ENCODE measurements at regions not wholly inside any gene's neighbourhood (a gene's known extent, or its start where the extent isn't known, plus 50 kb on each side); places are given as distances from the start of the nearest gene placed in this dataset.
"Not testable (repeated sequence)": the region's sequence is repeated elsewhere in the genome, so short reads cannot be mapped to it uniquely, and the experiment has no call there.

- no peaks in the 10 kb centered on the region for H3K4me1 Mint-ChIP-seq
- H3K27ac ChIP-seq (ENCODE audit: insufficient read depth, low read length, poor library complexity, severe bottlenecking): no peak overlapping the region
- H3K27me3 ChIP-seq (ENCODE audit: control insufficient read depth, insufficient read depth, low read length): no peaks in the 10 kb centered on the region
- no peaks in the 10 kb centered on the region for H3K4me1 ChIP-seq (ENCODE audit: control insufficient read depth, insufficient read depth, low read length, poor library complexity, severe bottlenecking)
- H3K36me3 ChIP-seq (ENCODE audit: control insufficient read depth, insufficient read depth, low read length): no peaks in the 10 kb centered on the region
- no peak overlapping the region for H3K27ac Mint-ChIP-seq
- no peak for DNase-seq
- no peaks in the 10 kb centered on the region for H3K36me3 Mint-ChIP-seq
- no peak overlapping the region for H3K4me3 ChIP-seq (ENCODE audit: low read depth, low read length)
- no peak for ATAC-seq (ENCODE audit: low read depth in 2 of 2)
- H3K9me3 ChIP-seq (ENCODE audit: control insufficient read depth in 2 of 2, low read length in 2 of 2): no peaks in the 10 kb centered on the region
- peaks cover 0 to 9% (median 4%) of the 10 kb centered on the region in 7 donors for H3K9me3 Mint-ChIP-seq
- no peaks in the 10 kb centered on the region for H3K27me3 Mint-ChIP-seq
- no peak overlapping the region for H3K4me3 Mint-ChIP-seq
Measured at GRCh38 chr4:106551724-106552123, 183.1 kb upstream of the GIMD1 start.

- Mint-ChIP-seq H3K27ac (no peak overlapping the region), H3K4me1 (no peaks in the 10 kb centered on the region), H3K4me3 (no peak overlapping the region), H3K36me3 (no peaks in the 10 kb centered on the region), H3K9me3 (peaks cover 0 to 8% (median 4%) of the 10 kb centered on the region in 7 donors), H3K27me3 (no peaks in the 10 kb centered on the region)
- Histone ChIP-seq H3K4me3 (ENCODE audit: low read depth, low read length) (no peak overlapping the region), H3K27me3 (ENCODE audit: control insufficient read depth, insufficient read depth, low read length) (no peaks in the 10 kb centered on the region), H3K4me1 (ENCODE audit: control insufficient read depth, insufficient read depth, low read length, poor library complexity, severe bottlenecking) (no peaks in the 10 kb centered on the region), H3K9me3 (ENCODE audit: control insufficient read depth in 2 of 2, low read length in 2 of 2) (no peaks in the 10 kb centered on the region), H3K36me3 (ENCODE audit: control insufficient read depth, insufficient read depth, low read length) (no peaks in the 10 kb centered on the region), H3K27ac (ENCODE audit: insufficient read depth, low read length, poor library complexity, severe bottlenecking) (no peak overlapping the region)
- DNase-seq (no peak), ATAC-seq (ENCODE audit: low read depth in 2 of 2) (no peak)
Measured at GRCh38 chr4:106548446-106549044, 180.0 kb upstream of the GIMD1 start.

GRCh38 chr4:106546370-106546769 is 177.8 kb upstream of the GIMD1 start:
- DNase-seq (no peak), ATAC-seq (ENCODE audit: low read depth in 2 of 2) (no peak)
- Mint-ChIP-seq H3K4me3 (no peak overlapping the region), H3K4me1 (no peaks in the 10 kb centered on the region), H3K9me3 (peaks cover 0 to 6% (median 3%) of the 10 kb centered on the region in 7 donors), H3K27me3 (no peaks in the 10 kb centered on the region), H3K27ac (no peak overlapping the region), H3K36me3 (no peaks in the 10 kb centered on the region)
- no peak overlapping the region for H3K27ac ChIP-seq (ENCODE audit: insufficient read depth, low read length, poor library complexity, severe bottlenecking)
- H3K4me3 ChIP-seq (ENCODE audit: low read depth, low read length): no peak overlapping the region
- no peaks in the 10 kb centered on the region for H3K36me3 ChIP-seq (ENCODE audit: control insufficient read depth, insufficient read depth, low read length)
- no peaks in the 10 kb centered on the region for H3K4me1 ChIP-seq (ENCODE audit: control insufficient read depth, insufficient read depth, low read length, poor library complexity, severe bottlenecking)
- no peaks in the 10 kb centered on the region for H3K9me3 ChIP-seq (ENCODE audit: control insufficient read depth in 2 of 2, low read length in 2 of 2)
- no peaks in the 10 kb centered on the region for H3K27me3 ChIP-seq (ENCODE audit: control insufficient read depth, insufficient read depth, low read length)

- H3K4me1 Mint-ChIP-seq; H3K36me3 ChIP-seq (ENCODE audit: control insufficient read depth, insufficient read depth, low read length); H3K9me3 ChIP-seq (ENCODE audit: control insufficient read depth in 2 of 2, low read length in 2 of 2); H3K27ac Mint-ChIP-seq; H3K27me3 ChIP-seq (ENCODE audit: control insufficient read depth, insufficient read depth, low read length); H3K4me3 Mint-ChIP-seq; H3K36me3 Mint-ChIP-seq; H3K4me3 ChIP-seq (ENCODE audit: low read depth, low read length); ATAC-seq (ENCODE audit: low read depth in 2 of 2); DNase-seq; H3K27me3 Mint-ChIP-seq; H3K27ac ChIP-seq (ENCODE audit: insufficient read depth, low read length, poor library complexity, severe bottlenecking); H3K4me1 ChIP-seq (ENCODE audit: control insufficient read depth, insufficient read depth, low read length, poor library complexity, severe bottlenecking): not testable (repeated sequence)
- H3K9me3 Mint-ChIP-seq: peaks cover 0 to 10% (median 4%) of the 10 kb centered on the region in 7 donors
Measured at GRCh38 chr4:106542609-106543008, 174.0 kb upstream of the GIMD1 start.

- H3K27ac Mint-ChIP-seq: no peak overlapping the region
- DNase-seq (no peak), ATAC-seq (ENCODE audit: low read depth in 2 of 2) (no peak)
- H3K4me1 ChIP-seq (ENCODE audit: control insufficient read depth, insufficient read depth, low read length, poor library complexity, severe bottlenecking): no peaks in the 10 kb centered on the region
- no peak overlapping the region for H3K4me3 ChIP-seq (ENCODE audit: low read depth, low read length)
- H3K36me3 ChIP-seq (ENCODE audit: control insufficient read depth, insufficient read depth, low read length): no peaks in the 10 kb centered on the region
- no peaks in the 10 kb centered on the region for H3K36me3 Mint-ChIP-seq
- H3K27me3 ChIP-seq (ENCODE audit: control insufficient read depth, insufficient read depth, low read length): no peaks in the 10 kb centered on the region
- no peak overlapping the region for H3K4me3 Mint-ChIP-seq
- no peak overlapping the region for H3K27ac ChIP-seq (ENCODE audit: insufficient read depth, low read length, poor library complexity, severe bottlenecking)
- no peaks in the 10 kb centered on the region for H3K4me1 Mint-ChIP-seq
- peaks cover 0 to 2% of the 10 kb centered on the region in 2 experiments for H3K9me3 ChIP-seq (ENCODE audit: control insufficient read depth in 2 of 2, low read length in 2 of 2)
- H3K9me3 Mint-ChIP-seq: peaks cover 0 to 14% (median 5%) of the 10 kb centered on the region in 7 donors
- H3K27me3 Mint-ChIP-seq: no peaks in the 10 kb centered on the region
Measured at GRCh38 chr4:106541253-106541652, 172.7 kb upstream of the GIMD1 start.

GRCh38 chr4:106530821-106531220 is 162.2 kb upstream of the GIMD1 start:
- DNase-seq (no peak), ATAC-seq (ENCODE audit: low read depth in 2 of 2) (no peak)
- Mint-ChIP-seq H3K4me3 (no peak overlapping the region), H3K4me1 (no peaks in the 10 kb centered on the region), H3K27ac (no peak overlapping the region), H3K36me3 (no peaks in the 10 kb centered on the region), H3K9me3 (peaks cover 0 to 5% (median 1%) of the 10 kb centered on the region in 7 donors), H3K27me3 (no peaks in the 10 kb centered on the region)
- no peaks in the 10 kb centered on the region for H3K27me3 ChIP-seq (ENCODE audit: control insufficient read depth, insufficient read depth, low read length)
- no peak overlapping the region for H3K4me3 ChIP-seq (ENCODE audit: low read depth, low read length)
- no peak overlapping the region for H3K27ac ChIP-seq (ENCODE audit: insufficient read depth, low read length, poor library complexity, severe bottlenecking)
- no peaks in the 10 kb centered on the region for H3K9me3 ChIP-seq (ENCODE audit: control insufficient read depth in 2 of 2, low read length in 2 of 2)
- no peaks in the 10 kb centered on the region for H3K4me1 ChIP-seq (ENCODE audit: control insufficient read depth, insufficient read depth, low read length, poor library complexity, severe bottlenecking)
- H3K36me3 ChIP-seq (ENCODE audit: control insufficient read depth, insufficient read depth, low read length): no peaks in the 10 kb centered on the region

GRCh38 chr4:106530024-106530361 is 161.4 kb upstream of the GIMD1 start:
- Histone ChIP-seq H3K36me3 (ENCODE audit: control insufficient read depth, insufficient read depth, low read length) (no peaks in the 10 kb centered on the region), H3K27ac (ENCODE audit: insufficient read depth, low read length, poor library complexity, severe bottlenecking) (no peak overlapping the region), H3K9me3 (ENCODE audit: control insufficient read depth in 2 of 2, low read length in 2 of 2) (no peaks in the 10 kb centered on the region), H3K4me3 (ENCODE audit: low read depth, low read length) (no peak overlapping the region), H3K4me1 (ENCODE audit: control insufficient read depth, insufficient read depth, low read length, poor library complexity, severe bottlenecking) (no peaks in the 10 kb centered on the region), H3K27me3 (ENCODE audit: control insufficient read depth, insufficient read depth, low read length) (no peaks in the 10 kb centered on the region)
- no peak overlapping the region for H3K27ac Mint-ChIP-seq
- H3K27me3 Mint-ChIP-seq: no peaks in the 10 kb centered on the region
- no peak overlapping the region for H3K4me3 Mint-ChIP-seq
- DNase-seq (no peak), ATAC-seq (ENCODE audit: low read depth in 2 of 2) (no peak)
- H3K4me1 Mint-ChIP-seq: no peaks in the 10 kb centered on the region
- no peaks in the 10 kb centered on the region for H3K36me3 Mint-ChIP-seq
- H3K9me3 Mint-ChIP-seq: peaks cover 0 to 5% (median 0%) of the 10 kb centered on the region in 7 donors

- peaks cover 0 to 3% (median 0%) of the 10 kb centered on the region in 7 donors for H3K9me3 Mint-ChIP-seq
- ATAC-seq (ENCODE audit: low read depth in 2 of 2) (no peak), DNase-seq (no peak)
- H3K9me3 ChIP-seq (ENCODE audit: control insufficient read depth in 2 of 2, low read length in 2 of 2): no peaks in the 10 kb centered on the region
- H3K36me3 ChIP-seq (ENCODE audit: control insufficient read depth, insufficient read depth, low read length): no peaks in the 10 kb centered on the region
- H3K36me3 Mint-ChIP-seq: no peaks in the 10 kb centered on the region
- H3K4me3 ChIP-seq (ENCODE audit: low read depth, low read length): no peak overlapping the region
- no peak overlapping the region for H3K27ac Mint-ChIP-seq
- H3K27ac ChIP-seq (ENCODE audit: insufficient read depth, low read length, poor library complexity, severe bottlenecking): no peak overlapping the region
- no peaks in the 10 kb centered on the region for H3K27me3 ChIP-seq (ENCODE audit: control insufficient read depth, insufficient read depth, low read length)
- H3K4me1 Mint-ChIP-seq: no peaks in the 10 kb centered on the region
- no peaks in the 10 kb centered on the region for H3K4me1 ChIP-seq (ENCODE audit: control insufficient read depth, insufficient read depth, low read length, poor library complexity, severe bottlenecking)
- no peaks in the 10 kb centered on the region for H3K27me3 Mint-ChIP-seq
- no peak overlapping the region for H3K4me3 Mint-ChIP-seq
Measured at GRCh38 chr4:106529348-106530023, 160.9 kb upstream of the GIMD1 start.
